Fibroblast of the conjunctiva (primary cell): ENCODE measurements at regions not wholly inside any gene's neighbourhood (a gene's known extent, or its start where the extent isn't known, plus 50 kb on each side); places are given as distances from the start of the nearest gene placed in this dataset.
"Not testable (repeated sequence)": the region's sequence is repeated elsewhere in the genome, so short reads cannot be mapped to it uniquely, and the experiment has no call there.

ENCODE experiments used
- DNase-seq: peaks from one replicate; pipeline ENCODE4 v3.0.0-alpha.2; 2010; ENCODE audit warnings: low read depth

GRCh38 chr9:13941714-13942113, 372.2 kb downstream of the NFIB start:
- DNase-seq, result peak; percentile 24

DNA sequence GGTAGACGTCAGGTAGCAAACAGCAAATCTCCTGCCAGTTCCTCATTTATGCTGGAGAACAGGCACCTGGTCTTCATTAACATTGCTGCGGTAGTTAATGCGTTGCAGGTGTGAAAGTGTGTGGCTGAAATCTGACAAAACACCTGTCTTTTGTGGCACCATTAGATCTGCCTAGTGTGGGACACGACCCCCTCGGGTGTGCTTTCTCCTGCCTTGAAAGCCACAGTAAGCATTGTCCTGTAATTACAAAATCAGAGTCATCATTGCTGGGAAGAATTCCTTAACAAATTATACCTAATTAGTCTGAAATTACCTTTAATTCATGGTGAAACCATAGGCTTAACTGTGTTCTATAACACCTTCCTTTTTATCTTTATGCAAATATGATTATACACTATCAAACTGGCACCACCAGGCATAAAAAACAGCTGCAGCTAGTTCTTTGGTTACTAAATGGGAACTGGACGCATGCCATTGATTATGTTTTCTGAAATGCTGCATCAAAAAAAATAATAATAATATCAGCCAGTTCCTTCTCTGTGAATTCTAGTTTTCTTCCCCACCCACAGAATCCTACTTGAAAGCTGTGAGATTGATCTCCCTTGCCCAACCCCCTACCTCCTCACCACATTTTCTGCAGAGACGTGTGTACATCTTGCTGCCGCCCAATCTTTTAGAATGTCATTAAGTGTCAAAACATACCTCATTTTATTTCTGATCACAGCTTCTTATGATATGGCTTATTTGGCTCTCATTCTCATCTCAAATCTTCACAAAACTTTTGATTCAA, 374.0 kb downstream of the NFIB start:
- no peak for DNase-seq

- DNase-seq, result peak; percentile 59
Observed at GRCh38 chr9:13939134-13939533, 374.8 kb downstream of the NFIB start.

DNA sequence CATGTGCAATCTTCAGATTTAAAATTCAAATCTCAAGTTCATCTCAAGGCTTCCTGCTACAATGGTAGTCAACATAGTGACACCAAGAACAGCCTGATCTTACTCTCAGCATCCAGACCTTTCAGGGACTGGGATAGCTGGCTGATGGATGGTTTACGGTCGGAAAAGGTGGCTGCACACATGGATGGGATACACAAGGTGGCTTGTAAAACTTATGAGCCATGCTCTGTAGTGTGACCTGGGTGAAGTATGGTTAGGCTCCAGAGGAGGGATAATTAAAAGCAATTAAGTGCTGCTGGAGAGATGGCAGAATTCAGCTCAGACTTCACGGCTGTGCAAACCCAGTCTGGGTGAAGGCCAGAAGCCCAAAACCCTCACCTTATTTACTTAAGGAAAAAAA, 379.5 kb downstream of the NFIB start:
- no peak for DNase-seq

DNA sequence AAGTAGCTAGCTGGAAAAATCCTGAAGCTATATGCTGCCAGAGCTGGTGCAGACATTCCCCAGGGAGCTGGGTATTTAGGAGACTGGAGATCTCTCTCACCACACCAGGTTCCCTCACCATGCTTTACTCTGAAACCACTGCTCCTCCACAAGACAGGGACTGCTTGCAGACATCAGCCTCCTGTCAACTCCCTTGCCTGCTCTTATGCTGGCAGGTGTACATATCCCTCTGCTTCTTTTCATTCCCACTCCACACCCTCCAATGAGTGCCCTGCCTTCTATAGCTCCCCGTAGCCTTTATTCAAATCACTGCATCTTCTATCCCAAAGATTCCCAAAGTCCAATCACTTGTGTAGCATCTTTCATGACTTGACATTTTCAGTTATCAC, 380.7 kb downstream of the NFIB start:
- DNase-seq, result no peak

DNA sequence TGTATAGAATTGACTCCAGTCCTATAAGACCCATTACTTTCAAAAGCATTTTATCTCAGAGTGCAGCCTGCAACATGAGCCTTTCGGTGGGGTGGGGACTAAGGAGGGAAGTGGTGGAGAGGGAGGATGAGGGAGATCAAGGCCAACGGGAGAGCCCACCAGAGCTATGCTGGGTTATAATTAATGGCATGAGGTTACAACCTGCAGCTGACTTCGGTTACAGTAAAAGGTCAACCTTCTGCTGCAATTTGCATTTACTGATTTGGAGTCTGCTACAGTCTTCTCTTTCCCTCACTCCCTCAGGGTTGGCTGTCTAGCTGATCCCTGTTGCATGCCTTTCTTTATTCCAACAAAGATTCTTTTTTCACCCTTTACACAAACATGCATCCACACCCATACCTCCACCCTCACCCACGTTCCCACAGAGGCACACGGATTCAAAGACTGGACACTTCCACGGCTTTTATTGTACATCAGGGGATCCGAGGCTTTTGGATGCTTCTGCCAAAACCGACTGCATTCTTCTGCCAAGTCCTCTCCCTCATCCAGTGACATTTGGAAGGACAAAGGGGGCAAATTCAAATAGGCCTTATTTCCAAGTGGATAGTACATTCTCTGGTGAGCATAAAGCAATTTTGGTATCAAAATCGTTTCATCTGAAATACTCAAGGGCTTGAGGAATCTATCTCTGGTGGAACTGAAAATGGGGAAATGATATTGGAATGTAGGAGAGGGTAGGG, 381.2 kb downstream of the NFIB start:
- DNase-seq, result no peak

GRCh38 chr9:13929013-13929412, 384.9 kb downstream of the NFIB start:
- no peak for DNase-seq

DNA sequence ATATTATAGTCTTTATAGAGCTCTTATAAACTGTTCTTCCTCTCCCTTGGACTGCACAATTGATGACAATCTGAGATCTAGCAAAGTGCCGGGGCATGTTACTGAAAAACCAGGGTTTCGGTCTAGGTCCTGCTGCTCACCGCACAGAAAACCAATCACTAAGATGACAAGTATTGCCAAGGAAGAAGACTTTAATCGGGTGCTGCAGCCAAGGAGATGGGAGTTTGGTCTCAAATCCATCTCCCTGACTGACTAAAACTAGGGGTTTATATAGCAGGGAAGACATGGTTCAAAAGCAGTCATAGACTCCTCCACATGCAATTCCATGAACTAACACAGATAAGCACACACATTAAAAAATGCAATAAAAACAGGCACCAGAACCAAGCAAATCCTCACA, 390.6 kb downstream of the NFIB start:
- no peak for DNase-seq

DNA sequence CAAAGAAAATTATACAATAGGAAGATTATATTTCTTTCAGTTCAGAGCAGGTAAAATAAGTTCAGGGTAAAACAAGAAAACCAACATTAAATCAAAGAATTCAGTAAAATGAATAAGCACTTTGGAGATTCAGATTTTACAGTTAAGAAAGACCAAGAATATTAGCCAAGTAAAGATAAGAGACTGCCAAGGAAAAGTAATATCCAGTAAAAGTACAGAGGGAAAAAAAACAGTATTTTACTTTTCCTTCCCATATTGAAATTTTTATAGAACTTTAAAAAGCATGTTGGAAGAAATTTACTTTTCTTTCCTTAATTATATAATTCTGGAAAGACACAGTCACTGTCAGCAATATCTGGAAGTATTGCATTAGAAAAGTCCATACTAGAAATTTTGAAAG, 393.4 kb downstream of the NFIB start:
- no peak for DNase-seq

- DNase-seq, result no peak
Observed at GRCh38 chr9:13919401-13919800, 394.5 kb downstream of the NFIB start.

DNA sequence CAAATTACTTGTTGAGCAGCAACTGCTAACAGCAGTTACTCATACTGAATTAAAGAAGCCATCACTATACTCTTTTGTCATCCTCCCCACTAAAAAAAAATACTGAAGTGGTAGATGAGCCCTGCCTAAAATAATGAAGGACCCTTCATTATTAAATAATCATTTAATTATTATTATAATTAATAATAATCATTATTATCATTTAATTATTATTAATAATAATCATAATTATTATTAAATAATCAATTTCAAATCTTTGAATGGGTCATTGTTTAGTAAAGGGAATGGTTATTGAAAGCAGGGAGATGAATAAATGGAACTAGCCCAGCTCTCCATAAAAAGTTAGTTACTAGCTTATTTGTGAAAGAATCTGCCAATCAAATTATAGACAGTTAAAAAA, 396.4 kb downstream of the NFIB start:
- no peak for DNase-seq

GRCh38 chr9:13915591-13916301, 398.2 kb downstream of the NFIB start:
- DNase-seq, result peak; percentile 2

DNA sequence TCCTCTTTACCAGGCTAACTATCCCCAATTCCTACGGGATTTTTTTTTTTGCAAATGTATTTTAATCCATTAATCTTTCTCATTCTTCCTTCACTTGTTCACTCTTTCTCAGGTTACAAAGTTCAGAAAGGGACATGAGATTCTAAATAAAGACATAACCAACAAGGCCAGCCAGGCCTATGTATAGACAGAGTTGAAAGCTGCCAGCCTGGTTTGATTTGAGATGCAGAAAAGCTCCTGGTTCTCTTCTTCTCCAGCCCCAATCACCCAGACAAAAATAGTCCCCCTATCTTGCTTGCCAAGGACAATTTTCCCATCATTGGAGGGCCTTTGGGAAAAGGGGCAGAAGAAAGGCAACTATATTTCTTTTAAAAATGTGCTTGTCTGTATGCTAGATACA, 398.8 kb downstream of the NFIB start:
- DNase-seq, result no peak

GRCh38 chr9:13911473-13911872, 402.5 kb downstream of the NFIB start:
- no peak for DNase-seq

- not testable (repeated sequence) for DNase-seq
Observed at GRCh38 chr9:13907842-13908241, 406.1 kb downstream of the NFIB start.

GRCh38 chr9:13904746-13905145, 409.2 kb downstream of the NFIB start:
- no peak for DNase-seq

DNA sequence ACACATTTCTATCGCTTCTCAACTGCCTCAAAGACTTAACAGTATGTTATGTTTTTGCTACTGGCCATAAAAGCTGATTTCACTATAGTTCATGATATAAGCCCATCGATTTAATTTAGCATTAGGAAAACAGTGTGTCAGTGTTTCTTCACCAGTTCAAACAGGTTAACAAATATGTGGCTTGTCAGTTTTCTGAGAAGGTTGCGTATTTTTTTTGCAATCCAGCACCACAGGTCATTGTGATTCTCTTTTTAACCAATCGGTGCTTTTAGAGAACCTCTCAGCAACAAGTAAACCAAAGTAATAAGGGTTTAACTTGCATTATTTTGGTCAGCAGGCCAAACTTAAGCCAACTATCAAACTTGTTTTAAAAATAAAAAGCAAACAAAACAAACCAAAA, 409.6 kb downstream of the NFIB start:
- no peak for DNase-seq

DNA sequence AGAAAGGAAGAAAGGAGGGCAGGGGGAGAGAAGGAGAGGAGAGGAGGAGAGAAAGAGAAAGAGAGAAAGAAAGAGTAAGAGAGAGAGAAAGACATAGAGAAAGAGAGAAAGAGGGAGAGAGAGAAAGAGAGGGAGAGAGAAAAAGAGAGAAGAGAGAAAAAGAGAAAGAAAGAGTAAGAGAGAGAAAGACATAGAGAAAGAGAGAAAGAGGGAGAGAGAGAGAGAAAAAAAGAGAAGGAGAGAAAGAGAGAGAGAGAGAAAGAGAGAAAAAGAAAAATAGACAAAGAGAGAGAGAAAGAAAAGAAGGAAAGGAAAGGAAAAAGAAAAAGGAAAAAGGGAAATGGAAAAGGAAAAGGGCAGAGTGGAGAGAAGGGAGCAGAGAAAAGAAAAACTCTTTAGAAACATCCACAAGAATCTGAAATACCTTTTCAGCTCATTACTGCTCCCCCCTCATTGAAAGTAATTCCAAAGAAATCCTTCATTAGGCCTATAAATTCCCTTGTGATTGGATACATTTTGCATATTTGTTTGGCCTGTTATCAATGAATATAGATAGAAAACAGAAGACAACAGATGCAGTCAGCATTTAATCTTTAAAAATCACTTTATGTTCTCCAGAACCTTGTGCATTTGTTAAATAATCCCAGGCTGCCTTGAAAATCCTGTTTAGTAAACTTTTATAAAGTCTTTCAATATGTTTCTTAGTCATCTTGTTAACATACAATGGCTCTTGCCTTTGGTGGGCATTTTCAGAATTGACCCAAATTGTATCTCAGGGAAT, 411.5 kb downstream of the NFIB start:
- DNase-seq, result no peak

DNA sequence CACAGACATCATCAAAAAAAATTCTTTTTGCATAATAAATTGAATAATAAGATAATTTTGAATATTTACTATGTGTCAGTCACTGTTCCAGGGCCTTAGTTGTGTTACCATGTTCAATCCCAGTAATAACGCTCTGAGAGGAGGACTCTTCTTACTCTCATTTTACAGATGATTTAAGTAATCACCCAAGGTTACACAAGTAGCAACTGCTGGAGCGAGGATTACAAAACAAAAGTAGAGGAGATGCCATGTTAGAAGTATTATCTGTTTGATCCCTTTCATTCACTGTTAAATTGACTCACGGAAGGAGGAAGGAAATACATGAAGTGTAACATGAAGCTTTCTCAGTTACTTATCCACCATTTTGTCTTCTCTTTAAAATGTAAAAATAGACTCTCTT, 412.8 kb downstream of the NFIB start:
- DNase-seq, result no peak

GRCh38 chr9:13900449-13900848, 413.5 kb downstream of the NFIB start:
- no peak for DNase-seq

GRCh38 chr9:13899924-13900323, 414.0 kb downstream of the NFIB start:
- DNase-seq, result no peak

DNA sequence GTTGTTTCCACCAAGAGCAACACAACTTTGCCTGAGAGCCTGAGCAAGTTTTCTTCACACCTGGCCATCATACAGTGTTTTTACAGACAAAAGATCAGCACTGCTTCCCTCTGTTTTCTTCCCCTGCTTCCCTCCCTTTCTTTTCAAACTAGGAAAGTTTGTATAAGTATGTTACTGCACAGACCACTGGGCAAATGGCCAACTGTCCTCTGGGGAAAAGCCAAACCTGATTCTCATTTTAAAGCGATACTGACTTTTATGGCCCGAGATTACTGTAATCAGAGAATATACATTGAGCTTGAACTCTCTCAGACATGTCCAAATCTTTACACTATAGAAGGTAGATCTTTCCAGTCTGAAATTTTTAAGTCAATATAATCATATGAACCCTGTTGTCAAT, 415.0 kb downstream of the NFIB start:
- DNase-seq, result no peak
